Body of pancreas (tissue), 4 donors: ENCODE measurements at regions not wholly inside any gene's neighbourhood (a gene's known extent, or its start where the extent isn't known, plus 50 kb on each side); places are given as distances from the start of the nearest gene placed in this dataset.
A peak's percentile ranks its signal among the peaks of the same experiment; 100 is the strongest.

Source experiments
- ATAC-seq: fragments of 150-250 bp; one replicate; pipeline ENCODE4 v1.9.1; 2016
- DNase-seq, 4 donors: peaks; one replicate each; pipeline ENCODE4 v3.0.0-alpha.2; 2019
- H3K27ac ChIP-seq, 4 donors: fragments of 200-600 bp; sonication (generic); 1 replicate in 3 of 4; 2 replicates in 1 of 4; pipeline versions ENCODE4 v1.5.1 to v1.6.1; 2016 to 2019; ENCODE audit warnings: mild to moderate bottlenecking in 1 of 4, mixed read lengths in 1 of 4, moderate library complexity in 1 of 4
- H3K27me3 ChIP-seq, 2 donors: fragments of 200-600 bp; sonication (generic); one replicate each; pipeline ENCODE4 v1.6.0; 2016; ENCODE audit warnings: mild to moderate bottlenecking in 1 of 2
- H3K36me3 ChIP-seq, 2 donors: fragments of 200-600 bp; sonication (generic); replicated peaks in 1 of 2; 2 replicates each; pipeline ENCODE4 v1.5.1; 2016; ENCODE audit warnings: low read depth in 2 of 2; ENCODE audit not compliant: insufficient read depth in 1 of 2
- H3K4me1 ChIP-seq: fragments of 200-600 bp; sonication (generic); one replicate; pipeline ENCODE4 v1.6.0; 2016
- H3K4me3 ChIP-seq, 2 donors: fragments of 200-600 bp; sonication (generic); 1 replicate in 1 of 2; 2 replicates in 1 of 2; pipeline ENCODE4 v1.5.1; 2016 to 2019
- H3K9me3 ChIP-seq, 3 donors: fragments of 200-600 bp; sonication (generic); 1 replicate in 2 of 3; 2 replicates in 1 of 3; pipeline ENCODE4 v1.5.1; 2016
- POLR2A ChIP-seq, 3 donors: fragments of 450-650 bp; IDR thresholded peaks; one replicate each; pipeline ENCODE4 v1.6.1; 2016; ENCODE audit warnings: antibody characterized with exemption in 3 of 3, mild to moderate bottlenecking in 2 of 3
- WGBS, 2 donors: methylation state at CpG; one replicate each; pipeline ENCODE4 v1.1.5; 2017; 5-methylcytosine and 5-hydroxymethylcytosine counted together
- intact Hi-C: fragments of 100-400 bp; cut with DNase I; formaldehyde crosslinking; loops from one replicate; pipeline ENCODE4 v1.15.1; 2023
- TF ChIP-seq, protein P1 (sequence below), 7 experiments: fragments of 450-650 bp in 4 of 7; fragments of 200-600 bp in 3 of 7; sonication (generic) in 3 of 7; IDR thresholded peaks; one replicate each; pipeline ENCODE4 v1.5.1; 2016 to 2019; ENCODE audit warnings: antibody characterized with exemption in 7 of 7

DNA sequence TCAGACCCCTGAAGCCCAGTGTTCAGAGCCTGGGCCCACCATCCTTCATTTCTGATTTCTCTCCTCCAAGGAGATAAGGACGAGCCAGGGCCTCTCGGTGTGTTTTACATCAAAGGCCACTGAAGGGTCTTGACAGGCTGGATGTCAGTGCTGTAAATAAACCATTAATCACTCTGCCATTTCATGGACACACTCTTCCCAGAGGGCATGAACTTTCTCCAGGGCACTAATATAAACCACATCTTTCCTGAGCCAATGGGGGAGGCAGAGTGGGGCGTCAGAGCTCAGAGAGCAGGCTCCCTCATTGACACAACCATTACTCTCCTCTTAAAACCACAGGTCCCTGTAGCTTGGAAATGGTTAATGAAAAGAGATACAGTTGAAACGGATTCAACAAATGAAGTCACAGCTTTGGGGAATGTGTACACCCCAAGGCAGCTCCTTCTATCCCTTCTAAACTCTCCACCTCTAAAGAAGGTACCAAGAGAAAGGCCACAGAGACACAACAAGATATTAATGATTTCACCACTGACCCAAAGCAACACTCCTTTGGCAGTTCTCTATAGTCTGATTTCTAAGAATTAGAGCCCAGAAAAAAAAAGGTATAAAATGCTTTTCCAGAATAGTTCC, 200.6 kb downstream of the CHIC2 start:
- WGBS, 2 donors, result 47 to 49% methylated on average over 4 of the region's 4 CpGs
- DNase-seq, result no peak
- intact Hi-C loops, result no loop called here
- TF ChIP-seq, protein P1, sequence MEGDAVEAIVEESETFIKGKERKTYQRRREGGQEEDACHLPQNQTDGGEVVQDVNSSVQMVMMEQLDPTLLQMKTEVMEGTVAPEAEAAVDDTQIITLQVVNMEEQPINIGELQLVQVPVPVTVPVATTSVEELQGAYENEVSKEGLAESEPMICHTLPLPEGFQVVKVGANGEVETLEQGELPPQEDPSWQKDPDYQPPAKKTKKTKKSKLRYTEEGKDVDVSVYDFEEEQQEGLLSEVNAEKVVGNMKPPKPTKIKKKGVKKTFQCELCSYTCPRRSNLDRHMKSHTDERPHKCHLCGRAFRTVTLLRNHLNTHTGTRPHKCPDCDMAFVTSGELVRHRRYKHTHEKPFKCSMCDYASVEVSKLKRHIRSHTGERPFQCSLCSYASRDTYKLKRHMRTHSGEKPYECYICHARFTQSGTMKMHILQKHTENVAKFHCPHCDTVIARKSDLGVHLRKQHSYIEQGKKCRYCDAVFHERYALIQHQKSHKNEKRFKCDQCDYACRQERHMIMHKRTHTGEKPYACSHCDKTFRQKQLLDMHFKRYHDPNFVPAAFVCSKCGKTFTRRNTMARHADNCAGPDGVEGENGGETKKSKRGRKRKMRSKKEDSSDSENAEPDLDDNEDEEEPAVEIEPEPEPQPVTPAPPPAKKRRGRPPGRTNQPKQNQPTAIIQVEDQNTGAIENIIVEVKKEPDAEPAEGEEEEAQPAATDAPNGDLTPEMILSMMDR (IDR thresholded peaks at IDR 0.05), result no peak
- TF ChIP-seq POLR2A (IDR thresholded peaks at IDR 0.05), result no peak
- ATAC-seq, result no peak
- H3K4me1 ChIP-seq, result no peaks in the 10 kb centered on the region
- H3K9me3 ChIP-seq, result no peaks in the 10 kb centered on the region
- H3K27ac ChIP-seq, result no peak overlapping the region
- no peaks in the 10 kb centered on the region for H3K36me3 ChIP-seq
- H3K27me3 ChIP-seq, result no peaks in the 10 kb centered on the region
- no peak overlapping the region for H3K4me3 ChIP-seq

- H3K27me3 ChIP-seq, result no peaks in the 10 kb centered on the region
- H3K4me3 ChIP-seq, result no peak overlapping the region
- H3K27ac ChIP-seq, result no peak overlapping the region
- H3K36me3 ChIP-seq, result no peaks in the 10 kb centered on the region
- H3K4me1 ChIP-seq, result no peaks in the 10 kb centered on the region
- 69 to 84% methylated on average over 3 of the region's 3 CpGs for WGBS, 2 donors
- H3K9me3 ChIP-seq, result no peaks in the 10 kb centered on the region
- DNase-seq, result no peak
- intact Hi-C loops, result no loop called here
- ATAC-seq, result no peak
- TF ChIP-seq POLR2A (IDR thresholded peaks at IDR 0.05), result no peak
- TF ChIP-seq, protein P1 (IDR thresholded peaks at IDR 0.05), result no peak
Measured at GRCh38 chr4:53863158-53863557, 201.2 kb downstream of the CHIC2 start.

- ATAC-seq (peak; percentile 33), DNase-seq (peak in 1 of 4 donors; percentile 13)
- intact Hi-C loops, result no loop called here
Measured at GRCh38 chr4:53861856-53862610, 202.4 kb downstream of the CHIC2 start.

GRCh38 chr4:53859305-53859704, 205.1 kb downstream of the CHIC2 start:
- TF ChIP-seq, protein P1 (IDR thresholded peaks at IDR 0.05), result no peak
- no peak for TF ChIP-seq POLR2A (IDR thresholded peaks at IDR 0.05)
- Histone ChIP-seq H3K27me3 (no peaks in the 10 kb centered on the region), H3K9me3 (no peaks in the 10 kb centered on the region), H3K36me3 (no peaks in the 10 kb centered on the region), H3K27ac (no peak overlapping the region), H3K4me1 (no peaks in the 10 kb centered on the region), H3K4me3 (no peak overlapping the region)
- intact Hi-C loops, result no loop called here
- no peak for ATAC-seq
- DNase-seq, result no peak

More at GRCh38 chr4:53861856-53862610, 202.4 kb downstream of the CHIC2 start:
- WGBS, 2 donors, result 56 to 60% methylated on average over 4 of the region's 4 CpGs
- Histone ChIP-seq H3K27me3 (no peaks in the 10 kb centered on the region), H3K4me3 (no peak overlapping the region), H3K9me3 (no peaks in the 10 kb centered on the region), H3K27ac (no peak overlapping the region), H3K4me1 (no peaks in the 10 kb centered on the region), H3K36me3 (no peaks in the 10 kb centered on the region)
- TF ChIP-seq, protein P1 (IDR thresholded peaks at IDR 0.05), result no peak
- TF ChIP-seq POLR2A (IDR thresholded peaks at IDR 0.05), result no peak
